Activated T-cell treated with anti-CD3 and anti-CD28 coated beads for 24 hours (primary cell): ENCODE measurements at regions not wholly inside any gene's neighbourhood (a gene's known extent, or its start where the extent isn't known, plus 50 kb on each side); places are given as distances from the start of the nearest gene placed in this dataset.

Experiments
- DNase-seq: peaks from one replicate; pipeline ENCODE4 v3.0.0-alpha.2; 2020; ENCODE audit warnings: low read depth

- DNase-seq, result no peak
Measured at GRCh38 chr1:221845650-221846371, 103.9 kb upstream of the DUSP10 start.

- no peak for DNase-seq
Measured at GRCh38 chr1:221841983-221842335, 100.1 kb upstream of the DUSP10 start.

GRCh38 chr1:221841251-221841982, 99.5 kb upstream of the DUSP10 start:
- no peak for DNase-seq

- no peak for DNase-seq
Measured at GRCh38 chr1:221840511-221841243, 98.8 kb upstream of the DUSP10 start.

- peak; percentile 75 for DNase-seq
Measured at GRCh38 chr1:221839782-221840395, 98.0 kb upstream of the DUSP10 start.

GRCh38 chr1:221839321-221839720, 97.4 kb upstream of the DUSP10 start:
- no peak for DNase-seq

- DNase-seq, result peak; percentile 28
Measured at GRCh38 chr1:221837896-221838295, 96.0 kb upstream of the DUSP10 start.

GRCh38 chr1:221834698-221835513, 93.0 kb upstream of the DUSP10 start:
- no peak for DNase-seq

GRCh38 chr1:221832617-221833016, 90.7 kb upstream of the DUSP10 start:
- DNase-seq, result no peak

- no peak for DNase-seq
Measured at GRCh38 chr1:221832151-221832550, 90.3 kb upstream of the DUSP10 start.

- peak; percentile 48 for DNase-seq
Measured at GRCh38 chr1:221829327-221830015, 87.6 kb upstream of the DUSP10 start.

- DNase-seq, result no peak
Measured at GRCh38 chr1:221827307-221827642, 85.4 kb upstream of the DUSP10 start.

- DNase-seq, result no peak
Measured at GRCh38 chr1:221824909-221825308, 83.0 kb upstream of the DUSP10 start.

- DNase-seq, result no peak
Measured at GRCh38 chr1:221824025-221824424, 82.1 kb upstream of the DUSP10 start.

- DNase-seq, result no peak
Measured at GRCh38 chr1:221823561-221823960, 81.7 kb upstream of the DUSP10 start.

GRCh38 chr1:221823149-221823548, 81.3 kb upstream of the DUSP10 start:
- DNase-seq, result no peak

- DNase-seq, result no peak
Measured at GRCh38 chr1:221822591-221822990, 80.7 kb upstream of the DUSP10 start.

GRCh38 chr1:221816899-221817298, 75.0 kb upstream of the DUSP10 start:
- no peak for DNase-seq

- DNase-seq, result no peak
Measured at GRCh38 chr1:221815660-221816059, 73.8 kb upstream of the DUSP10 start.

GRCh38 chr1:221813887-221814286, 72.0 kb upstream of the DUSP10 start:
- DNase-seq, result no peak

GRCh38 chr1:221812905-221813597, 71.2 kb upstream of the DUSP10 start:
- no peak for DNase-seq
